H1 (cell line): ENCODE measurements at regions not wholly inside any gene's neighbourhood (a gene's known extent, or its start where the extent isn't known, plus 50 kb on each side); places are given as distances from the start of the nearest gene placed in this dataset.

Experiments used
- CEBPB ChIP-seq: IDR thresholded peaks from 2 replicates; pipeline ENCODE4 v1.6.1; 2012; ENCODE audit warnings: low read depth, low read length
- CHD2 ChIP-seq: IDR thresholded peaks from 2 replicates; pipeline ENCODE4 v1.6.1; 2012; ENCODE audit warnings: low read length, improper control_type of control experiment
- EP300 ChIP-seq, 2 experiments: IDR thresholded peaks; 1 replicate in 1 of 2; 2 replicates in 1 of 2; pipeline ENCODE4 v1.6.1; 2011 to 2012; ENCODE audit warnings: low read depth in 2 of 2, low read length in 2 of 2, mild to moderate bottlenecking in 2 of 2, borderline replicate concordance in 1 of 2, inconsistent platforms in 1 of 2, moderate library complexity in 1 of 2
- EZH2 ChIP-seq: fragments of 200-600 bp; sonication (generic); IDR thresholded peaks from 2 replicates; pipeline ENCODE4 v1.7.1; 2012; ENCODE audit warnings: low read depth, mild to moderate bottlenecking, moderate library complexity, low read length, inconsistent platforms; ENCODE audit not compliant: severe bottlenecking
- POLR2A ChIP-seq, 2 experiments: IDR thresholded peaks; 1 replicate in 1 of 2; 2 replicates in 1 of 2; pipeline ENCODE4 v1.6.1; 2011; ENCODE audit warnings: low read depth in 2 of 2, low read length in 2 of 2, mild to moderate bottlenecking in 2 of 2; ENCODE audit errors: control extremely low read depth in 1 of 2
- POLR2AphosphoS5 ChIP-seq: IDR thresholded peaks from 2 replicates; pipeline ENCODE4 v1.6.1; 2011; ENCODE audit warnings: low read depth, low read length
- RXRA ChIP-seq: IDR thresholded peaks from 2 replicates; pipeline ENCODE4 v1.6.1; 2011; ENCODE audit warnings: low read depth, mild to moderate bottlenecking, low read length, moderate library complexity; ENCODE audit not compliant: insufficient read depth
- TAF7 ChIP-seq: optimal IDR thresholded peaks from 2 replicates; pipeline ENCODE3; 2011; ENCODE audit warnings: low read depth, mild to moderate bottlenecking, inconsistent platforms, low read length, moderate library complexity, borderline replicate concordance
- TF ChIP-seq, protein P1 (sequence below), 3 experiments: IDR thresholded peaks; 1 replicate in 2 of 3; 2 replicates in 1 of 3; pipeline versions ENCODE4 v1.5.1 to v1.6.1; 2011; ENCODE audit warnings: low read length in 3 of 3, mild to moderate bottlenecking in 3 of 3, inconsistent platforms in 2 of 3, low read depth in 1 of 3, moderate library complexity in 1 of 3; ENCODE audit not compliant: insufficient read depth in 1 of 3; ENCODE audit errors: control extremely low read depth in 1 of 3
- TF ChIP-seq, protein P2 (sequence below): IDR thresholded peaks from 2 replicates; pipeline ENCODE4 v1.6.1; 2012; ENCODE audit warnings: inconsistent platforms
- TF ChIP-seq, protein P3 (sequence below): IDR thresholded peaks from 2 replicates; pipeline ENCODE4 v1.6.1; 2011; ENCODE audit warnings: low read depth, mild to moderate bottlenecking, low read length; ENCODE audit not compliant: insufficient read depth
- TF ChIP-seq, protein P4 (sequence below): IDR thresholded peaks from 2 replicates; pipeline ENCODE4 v1.6.1; 2012; ENCODE audit warnings: low read length, inconsistent platforms

DNA sequence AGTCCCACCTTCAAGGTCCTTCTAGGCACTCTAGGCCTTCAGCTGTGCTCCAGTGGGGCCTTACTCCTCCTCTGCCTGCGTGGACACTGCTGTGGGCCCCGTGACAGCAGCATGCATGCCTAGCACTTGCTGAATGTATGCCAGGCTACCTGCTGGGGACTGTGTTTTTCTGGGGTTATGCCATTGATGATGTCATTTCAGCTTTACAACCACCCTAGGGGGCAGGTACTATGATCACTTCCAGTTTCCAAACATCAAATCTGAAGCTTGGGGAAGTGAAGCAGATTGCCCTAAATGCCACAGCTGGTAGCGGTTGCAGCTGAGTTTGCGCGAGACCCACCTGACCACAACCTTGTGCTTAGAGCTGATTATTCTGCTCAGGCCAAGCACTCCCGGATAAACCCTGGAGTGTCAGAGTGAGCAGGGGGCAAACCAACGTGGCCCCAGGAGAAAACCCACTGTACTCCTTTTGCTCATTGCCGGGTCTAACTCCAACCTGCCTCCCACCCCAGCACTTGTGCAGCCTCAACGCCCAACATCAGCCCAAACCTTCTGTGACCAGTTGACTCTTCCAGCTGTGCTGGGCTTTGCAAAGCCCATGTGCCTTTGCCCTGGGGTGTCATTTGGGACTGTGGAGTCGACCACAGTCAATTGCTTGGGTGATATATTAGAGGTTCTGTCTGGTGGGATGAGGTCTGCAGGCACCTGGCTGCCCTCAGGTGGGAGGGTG, 168.4 kb downstream of the ENGASE start:
- TF ChIP-seq, protein P1, sequence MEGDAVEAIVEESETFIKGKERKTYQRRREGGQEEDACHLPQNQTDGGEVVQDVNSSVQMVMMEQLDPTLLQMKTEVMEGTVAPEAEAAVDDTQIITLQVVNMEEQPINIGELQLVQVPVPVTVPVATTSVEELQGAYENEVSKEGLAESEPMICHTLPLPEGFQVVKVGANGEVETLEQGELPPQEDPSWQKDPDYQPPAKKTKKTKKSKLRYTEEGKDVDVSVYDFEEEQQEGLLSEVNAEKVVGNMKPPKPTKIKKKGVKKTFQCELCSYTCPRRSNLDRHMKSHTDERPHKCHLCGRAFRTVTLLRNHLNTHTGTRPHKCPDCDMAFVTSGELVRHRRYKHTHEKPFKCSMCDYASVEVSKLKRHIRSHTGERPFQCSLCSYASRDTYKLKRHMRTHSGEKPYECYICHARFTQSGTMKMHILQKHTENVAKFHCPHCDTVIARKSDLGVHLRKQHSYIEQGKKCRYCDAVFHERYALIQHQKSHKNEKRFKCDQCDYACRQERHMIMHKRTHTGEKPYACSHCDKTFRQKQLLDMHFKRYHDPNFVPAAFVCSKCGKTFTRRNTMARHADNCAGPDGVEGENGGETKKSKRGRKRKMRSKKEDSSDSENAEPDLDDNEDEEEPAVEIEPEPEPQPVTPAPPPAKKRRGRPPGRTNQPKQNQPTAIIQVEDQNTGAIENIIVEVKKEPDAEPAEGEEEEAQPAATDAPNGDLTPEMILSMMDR (IDR thresholded peaks at IDR 0.05; ENCODE audit: control extremely low read depth in 1 of 3, insufficient read depth in 1 of 3, low read depth in 1 of 3, low read length in 3 of 3), result no peak
- TF ChIP-seq TAF7 (no peak), EP300 (IDR thresholded peaks at IDR 0.05; ENCODE audit: borderline replicate concordance in 1 of 2, low read depth in 2 of 2, low read length in 2 of 2) (no peak), POLR2AphosphoS5 (no peak), POLR2A (IDR thresholded peaks at IDR 0.05; ENCODE audit: control extremely low read depth in 1 of 2, low read depth in 2 of 2, low read length in 2 of 2) (no peak), CEBPB (no peak), CHD2 (no peak), EZH2 (no peak), RXRA (no peak)
- TF ChIP-seq, protein P2, sequence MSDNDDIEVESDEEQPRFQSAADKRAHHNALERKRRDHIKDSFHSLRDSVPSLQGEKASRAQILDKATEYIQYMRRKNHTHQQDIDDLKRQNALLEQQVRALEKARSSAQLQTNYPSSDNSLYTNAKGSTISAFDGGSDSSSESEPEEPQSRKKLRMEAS, result no peak
- TF ChIP-seq, protein P3, sequence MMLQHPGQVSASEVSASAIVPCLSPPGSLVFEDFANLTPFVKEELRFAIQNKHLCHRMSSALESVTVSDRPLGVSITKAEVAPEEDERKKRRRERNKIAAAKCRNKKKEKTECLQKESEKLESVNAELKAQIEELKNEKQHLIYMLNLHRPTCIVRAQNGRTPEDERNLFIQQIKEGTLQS, result no peak
- TF ChIP-seq, protein P4, sequence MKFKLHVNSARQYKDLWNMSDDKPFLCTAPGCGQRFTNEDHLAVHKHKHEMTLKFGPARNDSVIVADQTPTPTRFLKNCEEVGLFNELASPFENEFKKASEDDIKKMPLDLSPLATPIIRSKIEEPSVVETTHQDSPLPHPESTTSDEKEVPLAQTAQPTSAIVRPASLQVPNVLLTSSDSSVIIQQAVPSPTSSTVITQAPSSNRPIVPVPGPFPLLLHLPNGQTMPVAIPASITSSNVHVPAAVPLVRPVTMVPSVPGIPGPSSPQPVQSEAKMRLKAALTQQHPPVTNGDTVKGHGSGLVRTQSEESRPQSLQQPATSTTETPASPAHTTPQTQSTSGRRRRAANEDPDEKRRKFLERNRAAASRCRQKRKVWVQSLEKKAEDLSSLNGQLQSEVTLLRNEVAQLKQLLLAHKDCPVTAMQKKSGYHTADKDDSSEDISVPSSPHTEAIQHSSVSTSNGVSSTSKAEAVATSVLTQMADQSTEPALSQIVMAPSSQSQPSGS, result no peak
